Ovary (tissue), 3 donors: ENCODE measurements at regions not wholly inside any gene's neighbourhood (a gene's known extent, or its start where the extent isn't known, plus 50 kb on each side); places are given as distances from the start of the nearest gene placed in this dataset.

Experiments used
- CTCF ChIP-seq, 3 donors: fragments of 450-650 bp in 2 of 3; fragments of 200-600 bp in 1 of 3; IDR thresholded peaks; one replicate each; pipeline versions ENCODE4 v1.5.1 to v1.8.0; 2016 to 2022; ENCODE audit warnings: antibody characterized with exemption in 3 of 3, mild to moderate bottlenecking in 1 of 3
- EP300 ChIP-seq: sonication (generic); formaldehyde crosslinking; IDR thresholded peaks from one replicate; pipeline ENCODE4 v1.6.1; 2017; ENCODE audit warnings: antibody characterized with exemption
- donor health status: DM: no; HTN: no; CAD: no.

- TF ChIP-seq CTCF (IDR thresholded peaks at IDR 0.05) = no peak
- TF ChIP-seq EP300 = no peak
Measured at GRCh38 chr2:8570637-8571036, 111.2 kb upstream of the ID2 start.
